HEK293T (cell line): ENCODE measurements at regions not wholly inside any gene's neighbourhood (a gene's known extent, or its start where the extent isn't known, plus 50 kb on each side); places are given as distances from the start of the nearest gene placed in this dataset.

Experiments
- ELF4 ChIP-seq: fragments of 450-650 bp; IDR thresholded peaks from 2 replicates; pipeline ENCODE4 v1.6.1; 2017; ENCODE audit warnings: antibody characterized with exemption
- FOXA1 ChIP-seq: fragments of 450-650 bp; IDR thresholded peaks from 2 replicates; pipeline ENCODE4 v1.6.1; 2016; ENCODE audit warnings: mild to moderate bottlenecking
- SP1 ChIP-seq: fragments of 450-650 bp; IDR thresholded peaks from 2 replicates; pipeline ENCODE4 v1.6.1; 2017
- SUZ12 ChIP-seq: fragments of 450-650 bp; IDR thresholded peaks from 2 replicates; pipeline ENCODE4 v1.6.1; 2016; ENCODE audit warnings: mild to moderate bottlenecking
- TARDBP ChIP-seq: fragments of 450-650 bp; IDR thresholded peaks from 2 replicates; pipeline ENCODE4 v1.6.1; 2016

DNA sequence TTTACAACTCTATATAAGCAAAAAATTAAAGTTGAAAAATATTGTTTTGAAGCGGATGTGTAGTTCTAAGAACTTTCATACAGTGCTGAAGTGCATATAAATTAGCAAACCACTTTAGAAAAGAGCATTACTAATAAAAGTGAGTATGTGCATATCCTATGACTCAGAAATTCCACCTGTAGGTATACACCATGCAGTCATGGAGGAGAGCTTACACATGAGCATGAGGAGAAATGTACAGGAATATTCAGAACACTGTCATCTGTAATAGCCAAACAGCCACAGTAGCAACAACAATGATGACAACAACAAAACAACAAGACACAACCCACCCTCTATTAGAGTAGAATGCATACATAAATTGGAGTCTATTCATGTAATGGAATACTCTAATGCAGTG is 138.2 kb upstream of the ARRDC3 start:
- no peak for TF ChIP-seq SP1
- TF ChIP-seq FOXA1, result no peak
- no peak for TF ChIP-seq TARDBP
- TF ChIP-seq ELF4, result no peak
- TF ChIP-seq SUZ12, result no peak
